HG03280 (cell line): ENCODE measurements at regions not wholly inside any gene's neighbourhood (a gene's known extent, or its start where the extent isn't known, plus 50 kb on each side); places are given as distances from the start of the nearest gene placed in this dataset.

Source experiments
- ATAC-seq: cut with Tn5 transposase; IDR thresholded peaks from one replicate; pipeline ENCODE4 v1.9.1; 2021; ENCODE audit warnings: mild to moderate bottlenecking, moderate library complexity; ENCODE audit not compliant: unreplicated experiment

GRCh38 chr12:67832155-67832554 is 157.1 kb upstream of the IFNG-AS1 start:
- ATAC-seq = no peak

DNA sequence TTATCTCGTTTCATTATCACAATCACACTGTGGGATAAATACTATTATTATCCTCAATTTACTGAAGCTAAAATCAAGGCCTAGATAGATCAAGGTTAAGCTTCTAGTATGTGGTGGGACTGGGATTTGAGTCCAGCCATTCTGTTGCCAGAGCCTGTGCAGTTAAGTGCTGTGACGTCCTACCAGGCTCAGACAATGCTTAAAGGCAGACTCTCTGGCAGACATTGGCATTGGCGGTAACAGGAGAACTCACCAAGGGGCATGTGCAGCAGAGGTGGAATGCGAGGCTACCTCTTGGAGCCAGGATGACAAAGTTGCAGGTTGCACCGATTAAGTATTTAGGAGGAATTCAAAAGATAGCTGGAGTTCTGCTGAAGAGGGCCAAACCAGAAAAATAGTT is 155.6 kb upstream of the IFNG-AS1 start:
- ATAC-seq = no peak

DNA sequence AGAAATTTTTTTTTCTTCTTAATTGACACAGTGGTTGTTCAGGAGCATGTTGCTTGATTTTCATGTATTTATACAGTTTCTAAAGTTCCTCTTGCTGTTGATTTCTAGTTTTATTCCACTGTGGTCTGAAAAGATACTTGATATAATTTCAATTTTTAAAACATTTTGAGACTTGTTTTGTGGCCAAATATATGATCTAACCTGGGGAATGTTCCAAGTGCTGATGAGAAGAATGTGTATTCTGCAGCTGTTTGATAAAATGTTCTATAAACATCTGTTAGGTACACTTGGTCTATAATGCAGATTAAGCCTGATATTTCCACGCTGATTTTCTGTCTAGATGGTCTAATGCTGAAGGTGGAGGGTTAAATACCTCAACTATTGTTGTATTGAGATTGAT is 151.4 kb upstream of the IFNG-AS1 start:
- ATAC-seq = no peak

- no peak for ATAC-seq
Observed at GRCh38 chr12:67842124-67842523, 147.1 kb upstream of the IFNG-AS1 start.

- ATAC-seq = no peak
Observed at GRCh38 chr12:67843257-67843656, 146.0 kb upstream of the IFNG-AS1 start.

- ATAC-seq = no peak
Observed at GRCh38 chr12:67852701-67853100, 136.5 kb upstream of the IFNG-AS1 start.

DNA sequence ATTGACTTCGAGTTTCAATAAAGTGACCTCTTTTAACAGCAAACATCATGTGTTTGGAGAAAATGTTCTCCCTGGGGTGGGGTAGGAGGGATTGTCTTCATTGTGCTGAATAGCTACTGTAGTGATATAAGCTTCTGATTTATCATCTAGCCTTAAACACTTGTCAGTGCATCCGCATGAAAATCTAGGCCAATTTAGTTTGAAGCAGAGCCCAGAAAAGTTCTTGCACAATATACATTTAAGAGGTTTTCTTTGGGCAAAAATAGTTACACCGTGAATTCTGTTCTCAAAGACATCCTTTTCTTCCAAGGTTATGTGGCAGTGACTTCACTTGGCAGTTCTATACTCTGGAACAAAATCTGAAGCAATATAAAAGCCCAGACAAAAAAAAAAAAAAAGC is 136.0 kb upstream of the IFNG-AS1 start:
- ATAC-seq = no peak

DNA sequence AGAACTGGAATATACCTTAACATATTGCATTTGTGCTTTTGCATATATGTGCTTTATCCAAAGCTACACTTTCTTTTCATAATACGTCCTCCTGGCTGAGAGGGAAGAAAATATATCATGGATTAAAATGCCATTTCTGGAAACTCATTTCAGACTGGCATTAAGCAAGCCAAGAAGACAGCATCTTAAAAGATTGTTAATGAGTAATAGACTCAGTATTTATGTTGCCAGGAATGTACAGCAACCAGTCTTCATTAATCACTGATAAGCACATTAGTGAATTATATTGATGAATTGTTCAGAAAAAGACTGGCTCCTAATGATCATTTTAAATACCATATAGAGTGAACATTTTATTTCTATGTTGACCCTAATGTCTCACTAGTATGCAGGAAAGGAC is 134.9 kb upstream of the IFNG-AS1 start:
- ATAC-seq = no peak

DNA sequence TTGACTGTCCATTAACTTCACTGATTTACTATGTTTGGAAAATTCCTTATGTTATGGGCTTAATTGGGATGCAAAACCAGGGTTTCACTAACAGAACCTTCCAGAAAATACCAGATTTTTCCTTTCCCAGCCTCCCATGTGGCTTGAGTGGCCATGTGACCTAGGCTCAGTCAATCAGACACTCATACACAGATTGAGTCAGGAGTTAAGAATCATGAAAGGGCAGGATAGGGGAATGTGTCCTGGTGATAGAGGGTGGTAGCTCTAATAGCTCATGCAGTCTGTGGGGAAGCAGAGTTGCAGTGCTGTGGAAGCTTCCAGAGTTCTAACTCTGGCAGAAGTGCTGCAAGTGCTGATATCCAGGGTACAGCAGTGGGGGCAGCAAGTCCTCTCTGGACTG is 134.1 kb upstream of the IFNG-AS1 start:
- no peak for ATAC-seq

DNA sequence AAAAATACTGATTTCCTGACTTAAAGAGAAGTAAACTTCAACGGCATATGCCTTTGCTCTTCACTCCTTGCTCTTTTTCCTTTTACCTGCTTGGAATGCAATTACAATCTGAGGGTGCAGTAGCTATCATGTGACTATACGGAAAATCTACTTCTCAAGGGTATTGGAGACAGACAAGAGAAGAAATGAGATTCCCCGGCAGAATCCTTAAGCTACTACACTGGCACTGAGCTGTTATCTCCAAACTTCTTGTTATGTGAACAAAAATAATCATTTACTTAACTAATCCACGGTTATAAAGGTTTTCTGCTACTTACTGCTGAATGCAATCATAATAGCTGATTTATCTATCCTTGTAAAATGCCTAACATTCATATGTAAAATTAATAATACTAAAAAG is 118.0 kb upstream of the IFNG-AS1 start:
- no peak for ATAC-seq

- ATAC-seq = no peak
Observed at GRCh38 chr12:67873355-67873754, 115.9 kb upstream of the IFNG-AS1 start.

DNA sequence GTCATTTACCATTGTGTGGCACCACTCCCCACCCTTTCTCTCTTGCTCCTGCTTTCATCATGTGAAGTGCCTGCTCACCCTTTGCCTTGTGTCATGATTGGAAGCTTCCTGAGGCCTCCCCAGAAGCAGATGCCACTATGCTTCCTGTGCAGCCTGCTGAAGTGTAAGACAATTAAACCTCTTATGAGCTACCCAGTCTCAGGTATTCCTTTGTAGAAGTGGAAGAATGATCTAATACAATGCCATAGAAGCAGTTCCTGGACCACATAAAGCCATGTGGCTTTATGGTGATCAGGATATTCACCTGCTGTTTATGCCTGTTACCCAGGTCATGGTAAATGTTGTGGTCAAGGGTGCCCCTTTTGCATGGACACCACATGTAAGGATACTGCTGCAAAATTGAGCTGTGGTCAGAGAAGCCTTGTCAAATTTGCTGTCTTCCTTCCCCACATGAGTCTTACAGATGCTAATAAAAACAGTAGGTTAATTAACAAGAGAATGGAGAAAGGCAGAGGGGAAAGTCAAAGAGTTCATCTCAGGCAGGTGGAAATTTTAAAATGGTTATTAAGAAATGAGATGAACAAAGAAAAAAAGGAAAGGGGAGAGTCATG is 112.8 kb upstream of the IFNG-AS1 start:
- no peak for ATAC-seq

DNA sequence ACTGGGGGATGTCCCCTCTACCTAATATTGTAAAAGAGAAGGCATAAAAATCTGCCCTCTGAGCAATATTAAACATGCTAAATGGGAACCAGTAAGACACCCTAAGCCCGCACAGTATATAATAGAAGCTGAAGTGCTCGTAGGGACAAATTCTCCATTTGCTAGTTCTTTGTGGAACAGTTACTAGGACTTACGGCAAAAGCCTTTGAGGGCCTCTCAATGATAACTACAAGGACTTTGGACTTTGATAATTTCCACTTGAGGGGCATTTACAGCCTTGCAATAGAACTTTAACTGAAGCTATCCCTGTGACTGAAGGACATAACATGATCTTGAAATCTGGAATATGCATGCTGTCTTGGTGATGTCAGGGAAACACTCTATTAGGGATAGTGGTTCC is 111.5 kb upstream of the IFNG-AS1 start:
- no peak for ATAC-seq

GRCh38 chr12:67879937-67880336 is 109.3 kb upstream of the IFNG-AS1 start:
- ATAC-seq = no peak

GRCh38 chr12:67881565-67881964 is 107.7 kb upstream of the IFNG-AS1 start:
- ATAC-seq = no peak

DNA sequence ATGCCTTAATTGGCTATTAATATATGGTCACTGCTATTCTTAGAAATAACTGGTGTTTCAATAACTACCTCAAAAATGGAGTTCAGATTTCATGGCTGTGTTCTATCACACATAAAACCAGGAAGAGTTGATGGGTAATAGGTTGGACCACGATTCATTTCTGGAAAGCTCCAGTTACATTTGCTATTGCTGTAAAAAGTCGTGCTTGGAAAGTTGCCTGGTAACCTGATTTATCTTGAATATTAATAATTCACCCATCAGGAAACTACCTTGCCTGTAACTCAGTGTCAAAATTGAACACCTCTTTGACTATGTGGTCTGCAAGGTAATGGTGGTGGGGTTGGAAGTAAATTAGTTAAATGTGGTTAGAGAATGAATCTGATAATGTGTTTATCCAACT is 104.7 kb upstream of the IFNG-AS1 start:
- no peak for ATAC-seq

GRCh38 chr12:67885375-67886169 is 103.7 kb upstream of the IFNG-AS1 start:
- ATAC-seq = no peak

GRCh38 chr12:67887065-67887464 is 102.2 kb upstream of the IFNG-AS1 start:
- ATAC-seq = no peak

DNA sequence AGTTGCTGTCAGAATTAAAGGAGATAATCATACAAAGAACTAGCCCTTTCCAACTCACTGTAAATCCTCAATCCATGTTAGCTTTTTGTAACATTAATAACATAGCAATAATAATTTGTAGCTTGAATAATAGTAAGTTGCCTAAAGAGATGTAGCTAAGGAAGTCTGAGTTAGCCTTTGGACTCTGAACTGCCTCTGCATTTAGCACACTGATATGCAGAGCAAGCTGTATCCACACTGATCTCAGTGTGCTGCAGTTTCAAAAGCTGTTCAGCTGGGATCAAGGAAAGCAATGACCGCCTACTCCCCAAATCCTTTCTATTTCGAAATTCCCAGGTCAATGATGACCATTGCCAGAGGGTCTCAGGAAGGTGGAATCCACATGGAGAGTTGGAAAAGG is 99.3 kb upstream of the IFNG-AS1 start:
- no peak for ATAC-seq

GRCh38 chr12:67890726-67891258 is 98.5 kb upstream of the IFNG-AS1 start:
- no peak for ATAC-seq

GRCh38 chr12:67891596-67891995 is 97.7 kb upstream of the IFNG-AS1 start:
- no peak for ATAC-seq

DNA sequence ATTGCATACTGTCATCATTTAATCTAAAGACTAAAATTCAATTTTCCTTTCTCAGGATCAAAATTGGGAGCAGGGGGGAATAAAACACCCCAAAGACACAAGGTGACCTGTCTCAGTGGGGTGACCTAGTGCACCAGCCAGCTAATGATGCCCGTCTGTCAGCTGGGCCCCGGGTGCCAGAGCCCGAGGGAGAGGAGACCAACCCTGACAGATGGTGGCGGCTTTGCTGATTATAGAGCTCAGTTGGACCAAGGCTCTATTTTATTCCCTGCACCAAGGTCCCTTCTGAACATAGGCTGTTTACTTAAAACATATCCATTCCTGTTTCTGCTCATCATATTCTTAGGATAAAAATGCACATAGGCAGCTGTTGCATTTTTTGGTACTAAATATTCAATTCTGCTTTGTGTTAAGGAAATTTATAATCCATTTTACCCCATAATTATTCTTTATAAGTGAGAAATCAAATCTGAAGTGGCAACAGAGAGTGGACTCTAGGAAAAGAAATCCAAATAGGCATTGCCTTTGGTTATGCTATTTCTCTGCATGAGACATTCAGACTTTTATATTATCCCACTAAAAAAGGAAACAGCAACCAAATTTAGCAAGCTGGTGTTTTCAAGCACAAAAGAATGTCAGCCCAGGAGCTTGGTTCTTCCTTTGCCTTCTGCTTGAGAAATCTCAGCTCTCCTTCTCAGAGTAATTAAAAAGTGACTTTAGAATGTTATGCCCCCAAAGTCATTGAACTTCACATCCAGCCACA is 96.8 kb upstream of the IFNG-AS1 start:
- ATAC-seq = no peak
